ENCODE measurements at regions not wholly inside any gene's neighbourhood (a gene's known extent, or its start where the extent isn't known, plus 50 kb on each side); places are given as distances from the start of the nearest gene placed in this dataset.

- TF ChIP-seq CTCF (conservative IDR thresholded peaks at IDR 0.05 in 1 of 2, IDR thresholded peaks at IDR 0.05 in 1 of 2; ENCODE audit: extremely low read depth in 1 of 2, insufficient read depth in 1 of 2, low read depth in 1 of 2, low read length in 2 of 2) (no peak), EZH2 (IDR thresholded peaks at IDR 0.05; ENCODE audit: borderline replicate concordance, low read length) (no peak)
Measured at GRCh38 chr1:168374566-168374965, 93.9 kb downstream of the TBX19 start.

All from mammary epithelial cell (primary cell).